OCI-LY3 (cell line): ENCODE measurements at regions not wholly inside any gene's neighbourhood (a gene's known extent, or its start where the extent isn't known, plus 50 kb on each side); places are given as distances from the start of the nearest gene placed in this dataset.

ENCODE experiments used
- H2AFZ ChIP-seq: fragments of 200-600, 300-600 bp; shearing (Covaris generic); 2 replicates; pipeline ENCODE4 v1.6.0; 2014; ENCODE audit warnings: antibody characterized with exemption, low read depth, low read length
- H3K27ac ChIP-seq: fragments of 200-600, 300-600 bp; sonication (generic); 2 replicates; pipeline ENCODE4 v1.5.1; 2014; ENCODE audit warnings: mild to moderate bottlenecking, low read length, moderate library complexity, mixed read lengths
- H3K27me3 ChIP-seq: fragments of 200-600, 300-600 bp; sonication (generic); 2 replicates; pipeline ENCODE4 v1.6.1; 2014; ENCODE audit warnings: low read depth, low read length, mixed read lengths
- H3K36me3 ChIP-seq: fragments of 200-600, 300-600 bp; sonication (generic); replicated peaks from 2 replicates; pipeline ENCODE3; 2014; ENCODE audit warnings: low read depth, low read length, mixed read lengths
- H3K4me1 ChIP-seq: fragments of 300-600, 200-600 bp; sonication (generic); 2 replicates; pipeline ENCODE4 v1.6.1; 2014; ENCODE audit warnings: low read length, mixed read lengths
- H3K4me2 ChIP-seq: fragments of 200-600, 300-600 bp; sonication (generic); 2 replicates; pipeline ENCODE4 v1.6.1; 2014; ENCODE audit warnings: low read length, mixed read lengths
- H3K4me3 ChIP-seq: fragments of 300-600, 200-600 bp; sonication (generic); 2 replicates; pipeline ENCODE4 v1.5.1; 2014; ENCODE audit warnings: antibody characterized with exemption, mild to moderate bottlenecking, low read length, moderate library complexity
- H3K79me2 ChIP-seq: fragments of 300-600, 200-600 bp; shearing (Covaris generic); 2 replicates; pipeline ENCODE4 v1.6.1; 2014; ENCODE audit warnings: mild to moderate bottlenecking, low read length, mixed read lengths
- H3K9ac ChIP-seq: fragments of 300-600, 200-600 bp; shearing (Covaris generic); 2 replicates; pipeline ENCODE4 v1.6.0; 2014; ENCODE audit warnings: mild to moderate bottlenecking, low read length, moderate library complexity
- H3K9me3 ChIP-seq: fragments of 200-600, 300-600 bp; shearing (Covaris generic); 2 replicates; pipeline ENCODE4 v1.6.1; 2014; ENCODE audit warnings: low read length, mixed read lengths; ENCODE audit not compliant: insufficient read depth
- H4K20me1 ChIP-seq: fragments of 200-600, 300-600 bp; sonication (generic); 2 replicates; pipeline ENCODE4 v1.6.1; 2016; ENCODE audit warnings: low read length, mixed read lengths; ENCODE audit not compliant: insufficient read depth
- EZH2phosphoT487 ChIP-seq: fragments of 200-600 bp; shearing (Covaris generic); IDR thresholded peaks from 2 replicates; pipeline ENCODE4 v1.6.1; 2018; ENCODE audit warnings: antibody characterized with exemption, mixed run types, low read depth
- TF ChIP-seq, protein P1 (sequence below): fragments of 200-600, 300-600 bp; sonication (generic); IDR thresholded peaks from 2 replicates; pipeline ENCODE4 v1.5.1; 2014; ENCODE audit warnings: antibody characterized with exemption, low read length, low read depth

DNA sequence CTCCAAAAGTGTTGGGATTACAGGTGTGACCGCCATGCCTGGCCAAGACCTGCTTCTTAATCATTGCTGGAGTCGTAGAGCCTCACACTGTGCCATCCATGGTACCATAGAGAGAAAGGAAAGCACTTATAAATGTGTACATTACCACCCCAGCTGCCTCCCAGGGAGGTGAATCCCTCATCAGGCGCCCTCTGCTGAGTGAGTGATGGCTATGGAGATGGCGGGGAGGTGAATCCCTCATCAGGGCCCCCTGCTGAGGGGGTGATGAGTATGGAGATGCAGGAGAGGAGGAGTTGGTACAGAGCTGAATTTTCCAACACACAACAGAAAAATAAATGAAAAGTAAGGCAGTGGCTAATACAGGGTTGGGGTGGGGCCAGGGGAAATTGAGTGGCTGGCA, 263.4 kb downstream of the UQCRFS1 start:
- 0 out of 2 replicates have a peak, but pooled peaks cover 9% of the 10 kb centered on the region for H3K27me3 ChIP-seq
- H2AFZ ChIP-seq: no peak overlapping the region
- TF ChIP-seq EZH2phosphoT487: no peak
- TF ChIP-seq, protein P1, sequence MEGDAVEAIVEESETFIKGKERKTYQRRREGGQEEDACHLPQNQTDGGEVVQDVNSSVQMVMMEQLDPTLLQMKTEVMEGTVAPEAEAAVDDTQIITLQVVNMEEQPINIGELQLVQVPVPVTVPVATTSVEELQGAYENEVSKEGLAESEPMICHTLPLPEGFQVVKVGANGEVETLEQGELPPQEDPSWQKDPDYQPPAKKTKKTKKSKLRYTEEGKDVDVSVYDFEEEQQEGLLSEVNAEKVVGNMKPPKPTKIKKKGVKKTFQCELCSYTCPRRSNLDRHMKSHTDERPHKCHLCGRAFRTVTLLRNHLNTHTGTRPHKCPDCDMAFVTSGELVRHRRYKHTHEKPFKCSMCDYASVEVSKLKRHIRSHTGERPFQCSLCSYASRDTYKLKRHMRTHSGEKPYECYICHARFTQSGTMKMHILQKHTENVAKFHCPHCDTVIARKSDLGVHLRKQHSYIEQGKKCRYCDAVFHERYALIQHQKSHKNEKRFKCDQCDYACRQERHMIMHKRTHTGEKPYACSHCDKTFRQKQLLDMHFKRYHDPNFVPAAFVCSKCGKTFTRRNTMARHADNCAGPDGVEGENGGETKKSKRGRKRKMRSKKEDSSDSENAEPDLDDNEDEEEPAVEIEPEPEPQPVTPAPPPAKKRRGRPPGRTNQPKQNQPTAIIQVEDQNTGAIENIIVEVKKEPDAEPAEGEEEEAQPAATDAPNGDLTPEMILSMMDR: no peak

DNA sequence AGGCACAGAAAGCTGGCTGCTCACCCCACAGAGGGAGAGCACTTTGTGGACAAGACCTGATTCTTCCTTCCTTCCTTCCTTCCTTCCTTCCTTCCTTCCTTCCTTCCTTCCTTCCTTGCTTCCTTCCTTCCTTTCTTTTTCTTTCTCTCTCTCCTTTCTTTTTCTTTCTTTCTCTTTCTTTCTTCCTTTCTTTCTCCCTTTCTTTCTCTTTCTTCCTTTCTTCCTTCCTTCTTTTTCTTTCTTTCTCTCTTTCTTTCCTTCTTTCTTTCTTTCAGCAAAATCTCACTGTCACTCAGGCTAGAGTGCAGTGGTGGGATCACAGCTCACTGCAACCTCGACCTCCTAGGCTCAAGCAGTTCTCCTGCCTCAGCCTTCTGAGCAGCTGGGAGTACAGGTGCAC, 263.9 kb downstream of the UQCRFS1 start:
- Histone ChIP-seq H3K9ac (no peak overlapping the region), H3K36me3 (no peaks in the 10 kb centered on the region), H3K4me3 (no peak overlapping the region), H3K79me2 (no peaks in the 10 kb centered on the region), H4K20me1 (no peaks in the 10 kb centered on the region), H2AFZ (no peak overlapping the region), H3K9me3 (no peaks in the 10 kb centered on the region), H3K27ac (no peak overlapping the region), H3K4me2 (no peak overlapping the region), H3K27me3 (0 out of 2 replicates have a peak, but pooled peaks cover 9% of the 10 kb centered on the region), H3K4me1 (no peaks in the 10 kb centered on the region)
- TF ChIP-seq, protein P1: no peak
- no peak for TF ChIP-seq EZH2phosphoT487

More for the DNA sequence above, 263.4 kb downstream of the UQCRFS1 start:
- Histone ChIP-seq H3K4me2 (no peak overlapping the region), H3K4me3 (no peak overlapping the region), H4K20me1 (no peaks in the 10 kb centered on the region), H3K36me3 (no peaks in the 10 kb centered on the region), H3K79me2 (no peaks in the 10 kb centered on the region), H3K9me3 (no peaks in the 10 kb centered on the region), H3K27ac (no peak overlapping the region), H3K9ac (no peak overlapping the region), H3K4me1 (no peaks in the 10 kb centered on the region)

DNA sequence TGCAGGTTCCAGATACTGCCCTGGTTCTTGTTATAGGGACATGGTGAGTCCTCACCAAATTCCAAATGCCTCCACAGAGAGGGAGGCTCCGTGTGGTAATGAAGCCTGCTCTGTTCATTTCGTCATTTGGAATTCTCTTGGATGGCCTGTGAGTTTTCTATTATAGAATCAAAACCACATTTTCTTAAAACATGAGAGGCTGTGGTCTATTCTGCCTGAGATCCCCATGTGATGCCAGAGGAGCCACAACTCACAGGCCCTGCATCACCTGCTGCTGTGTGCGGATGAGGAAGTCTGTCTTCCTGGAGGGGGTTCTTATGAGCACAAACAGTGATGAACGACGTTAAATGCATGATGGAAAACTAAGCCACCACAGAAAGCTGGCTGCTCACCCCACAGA, 264.4 kb downstream of the UQCRFS1 start:
- Histone ChIP-seq H3K79me2 (no peaks in the 10 kb centered on the region), H3K4me1 (no peaks in the 10 kb centered on the region), H3K27ac (no peak overlapping the region), H3K4me2 (no peak overlapping the region), H3K9ac (no peak overlapping the region), H3K4me3 (no peak overlapping the region), H3K9me3 (no peaks in the 10 kb centered on the region), H4K20me1 (no peaks in the 10 kb centered on the region), H3K36me3 (no peaks in the 10 kb centered on the region), H2AFZ (no peak overlapping the region), H3K27me3 (0 out of 2 replicates have a peak, but pooled peaks cover 9% of the 10 kb centered on the region)
- no peak for TF ChIP-seq EZH2phosphoT487
- TF ChIP-seq, protein P1: no peak

DNA sequence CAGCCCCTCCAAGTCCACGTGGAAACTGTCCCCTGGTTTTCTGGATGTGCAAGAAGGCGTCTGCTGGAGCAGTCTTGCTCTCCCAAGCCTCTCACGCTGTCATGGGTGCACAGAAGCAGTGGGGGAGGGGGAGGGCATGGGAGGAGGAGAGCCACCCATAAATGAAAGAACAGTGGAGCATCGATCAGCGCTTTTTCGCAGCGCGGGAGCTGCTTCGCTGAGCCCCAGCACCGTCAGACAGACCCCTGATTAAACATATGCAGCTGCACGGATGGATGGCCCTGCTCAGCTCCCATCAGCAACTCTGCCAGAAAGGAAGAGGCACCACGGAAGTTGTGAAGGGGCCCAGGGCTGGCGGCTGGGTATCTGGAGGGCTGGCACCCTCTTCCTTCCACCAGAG, 264.9 kb downstream of the UQCRFS1 start:
- TF ChIP-seq, protein P1: no peak
- TF ChIP-seq EZH2phosphoT487: no peak
- no peaks in the 10 kb centered on the region for H3K79me2 ChIP-seq
- no peaks in the 10 kb centered on the region for H4K20me1 ChIP-seq
- H3K9ac ChIP-seq: no peak overlapping the region
- 0 out of 2 replicates have a peak, but pooled peaks cover 9% of the 10 kb centered on the region for H3K27me3 ChIP-seq
- no peak overlapping the region for H3K4me2 ChIP-seq
- H2AFZ ChIP-seq: no peak overlapping the region
- H3K4me1 ChIP-seq: no peaks in the 10 kb centered on the region
- no peaks in the 10 kb centered on the region for H3K36me3 ChIP-seq
- H3K4me3 ChIP-seq: no peak overlapping the region
- no peaks in the 10 kb centered on the region for H3K9me3 ChIP-seq
- H3K27ac ChIP-seq: no peak overlapping the region
